Fibroblast of mammary gland (primary cell): ENCODE measurements at regions not wholly inside any gene's neighbourhood (a gene's known extent, or its start where the extent isn't known, plus 50 kb on each side); places are given as distances from the start of the nearest gene placed in this dataset.

Experiments used
- DNase-seq: peaks from one replicate; pipeline ENCODE4 v3.0.0-alpha.2; 2010; ENCODE audit warnings: low read depth
- H3K4me3 ChIP-seq: 2 replicates; pipeline ENCODE4 v1.5.1; 2011; ENCODE audit warnings: low read depth, mild to moderate bottlenecking, low read length, moderate library complexity; ENCODE audit not compliant: control insufficient read depth
- CTCF ChIP-seq: conservative IDR thresholded peaks from 2 replicates; pipeline ENCODE4 v1.5.1; 2011; ENCODE audit warnings: low read depth, low read length, inconsistent platforms; ENCODE audit not compliant: control insufficient read depth, insufficient read depth

GRCh38 chr3:137469263-137469662 is 294.9 kb upstream of the SOX14 start:
- DNase-seq, result no peak
- no peak for TF ChIP-seq CTCF

GRCh38 chr3:137471130-137471529 is 293.0 kb upstream of the SOX14 start:
- H3K4me3 ChIP-seq, result no peak overlapping the region
- TF ChIP-seq CTCF, result no peak
- DNase-seq, result no peak

More at GRCh38 chr3:137469263-137469662, 294.9 kb upstream of the SOX14 start:
- H3K4me3 ChIP-seq, result no peak overlapping the region

GRCh38 chr3:137471558-137472204 is 292.4 kb upstream of the SOX14 start:
- no peak for TF ChIP-seq CTCF
- no peak for DNase-seq
- H3K4me3 ChIP-seq, result no peak overlapping the region

- no peak overlapping the region for H3K4me3 ChIP-seq
- no peak for DNase-seq
- TF ChIP-seq CTCF, result no peak
Measured at GRCh38 chr3:137477614-137478013, 286.5 kb upstream of the SOX14 start.

- H3K4me3 ChIP-seq, result no peak overlapping the region
- no peak for TF ChIP-seq CTCF
- no peak for DNase-seq
Measured at GRCh38 chr3:137509354-137510045, 254.6 kb upstream of the SOX14 start.

- no peak for DNase-seq
- TF ChIP-seq CTCF, result no peak
- no peak overlapping the region for H3K4me3 ChIP-seq
Measured at GRCh38 chr3:137511655-137512054, 252.5 kb upstream of the SOX14 start.
